ENCODE measurements at regions not wholly inside any gene's neighbourhood (a gene's known extent, or its start where the extent isn't known, plus 50 kb on each side); places are given as distances from the start of the nearest gene placed in this dataset.

DNA sequence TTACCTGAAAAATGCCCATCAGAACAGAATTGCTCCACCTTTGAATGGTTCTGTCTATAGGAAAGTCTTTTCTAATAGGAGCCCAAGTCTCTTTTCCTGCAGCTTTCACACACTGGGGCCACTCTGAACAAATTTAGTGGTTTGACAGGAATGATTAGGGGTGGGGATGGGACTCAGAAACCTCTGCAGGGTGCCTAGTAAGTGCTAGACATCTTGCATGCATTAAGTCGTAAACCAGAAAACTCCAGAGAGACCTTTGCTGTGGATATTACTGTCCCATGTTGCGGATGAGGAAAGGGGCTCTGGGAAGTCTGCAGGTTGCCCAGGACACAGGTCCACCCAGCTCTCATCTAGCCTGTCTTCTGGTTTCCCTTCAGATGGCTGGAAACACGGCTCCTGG is 189.7 kb downstream of the OPA1 start:
- Histone ChIP-seq H3K4me1 (ENCODE audit: control insufficient read depth, insufficient read depth, low read length) (peaks cover 8% of the 10 kb centered on the region), H3K4me3 (ENCODE audit: low read depth, low read length) (no peak overlapping the region), H3K9me3 (ENCODE audit: control insufficient read depth, insufficient read depth, low read depth, low read length) (no peaks in the 10 kb centered on the region), H3K27ac (ENCODE audit: extremely low read depth, low read depth, low read length) (no peak overlapping the region; the same call in 1 of the 2 replicates), H3K36me3 (ENCODE audit: control insufficient read depth in 2 of 2, insufficient read depth in 1 of 2, low read length in 2 of 2) (no peaks in the 10 kb centered on the region)
- POLR2A ChIA-PET: interaction anchor here (7.1 kb wide), 1 partner anchor 355 kb away, joined by 116 read pairs; the partner anchor contains the start of gene HES1
- no peak for TF ChIP-seq ZNF530 (tag by site-specific recombination; IDR thresholded peaks at IDR 0.05; ENCODE audit: low read depth)
- no peak for TF ChIP-seq ZNF155 (tag by site-specific recombination; IDR thresholded peaks at IDR 0.05)
- no peak for TF ChIP-seq ZNF184 (tag by site-specific recombination; IDR thresholded peaks at IDR 0.05)
- no peak for TF ChIP-seq ZNF549 (tag by site-specific recombination; IDR thresholded peaks at IDR 0.05)
- TF ChIP-seq, protein P1, sequence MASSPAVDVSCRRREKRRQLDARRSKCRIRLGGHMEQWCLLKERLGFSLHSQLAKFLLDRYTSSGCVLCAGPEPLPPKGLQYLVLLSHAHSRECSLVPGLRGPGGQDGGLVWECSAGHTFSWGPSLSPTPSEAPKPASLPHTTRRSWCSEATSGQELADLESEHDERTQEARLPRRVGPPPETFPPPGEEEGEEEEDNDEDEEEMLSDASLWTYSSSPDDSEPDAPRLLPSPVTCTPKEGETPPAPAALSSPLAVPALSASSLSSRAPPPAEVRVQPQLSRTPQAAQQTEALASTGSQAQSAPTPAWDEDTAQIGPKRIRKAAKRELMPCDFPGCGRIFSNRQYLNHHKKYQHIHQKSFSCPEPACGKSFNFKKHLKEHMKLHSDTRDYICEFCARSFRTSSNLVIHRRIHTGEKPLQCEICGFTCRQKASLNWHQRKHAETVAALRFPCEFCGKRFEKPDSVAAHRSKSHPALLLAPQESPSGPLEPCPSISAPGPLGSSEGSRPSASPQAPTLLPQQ (tag by site-specific recombination; IDR thresholded peaks at IDR 0.05): no peak
- no peak for TF ChIP-seq ZNF785 (tag by site-specific recombination; IDR thresholded peaks at IDR 0.05)
- TF ChIP-seq, protein P2, sequence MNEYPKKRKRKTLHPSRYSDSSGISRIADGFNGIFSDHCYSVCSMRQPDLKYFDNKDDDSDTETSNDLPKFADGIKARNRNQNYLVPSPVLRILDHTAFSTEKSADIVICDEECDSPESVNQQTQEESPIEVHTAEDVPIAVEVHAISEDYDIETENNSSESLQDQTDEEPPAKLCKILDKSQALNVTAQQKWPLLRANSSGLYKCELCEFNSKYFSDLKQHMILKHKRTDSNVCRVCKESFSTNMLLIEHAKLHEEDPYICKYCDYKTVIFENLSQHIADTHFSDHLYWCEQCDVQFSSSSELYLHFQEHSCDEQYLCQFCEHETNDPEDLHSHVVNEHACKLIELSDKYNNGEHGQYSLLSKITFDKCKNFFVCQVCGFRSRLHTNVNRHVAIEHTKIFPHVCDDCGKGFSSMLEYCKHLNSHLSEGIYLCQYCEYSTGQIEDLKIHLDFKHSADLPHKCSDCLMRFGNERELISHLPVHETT (tag by site-specific recombination; IDR thresholded peaks at IDR 0.05): no peak
- TF ChIP-seq ZNF169 (tag by site-specific recombination; IDR thresholded peaks at IDR 0.05): no peak
- no peak for TF ChIP-seq MYNN (tag by site-specific recombination; IDR thresholded peaks at IDR 0.05; ENCODE audit: borderline replicate concordance)
- TF ChIP-seq ZNF354C (tag by site-specific recombination; IDR thresholded peaks at IDR 0.05; ENCODE audit: borderline replicate concordance, low read depth): no peak
- no peak for TF ChIP-seq ZNF174 (tag by site-specific recombination; IDR thresholded peaks at IDR 0.05)
- TF ChIP-seq BCL11B (tag by site-specific recombination; IDR thresholded peaks at IDR 0.05; ENCODE audit: low read depth): no peak
- TF ChIP-seq SALL2 (tag by site-specific recombination; IDR thresholded peaks at IDR 0.05; ENCODE audit: borderline replicate concordance): no peak
- TF ChIP-seq, protein P3, sequence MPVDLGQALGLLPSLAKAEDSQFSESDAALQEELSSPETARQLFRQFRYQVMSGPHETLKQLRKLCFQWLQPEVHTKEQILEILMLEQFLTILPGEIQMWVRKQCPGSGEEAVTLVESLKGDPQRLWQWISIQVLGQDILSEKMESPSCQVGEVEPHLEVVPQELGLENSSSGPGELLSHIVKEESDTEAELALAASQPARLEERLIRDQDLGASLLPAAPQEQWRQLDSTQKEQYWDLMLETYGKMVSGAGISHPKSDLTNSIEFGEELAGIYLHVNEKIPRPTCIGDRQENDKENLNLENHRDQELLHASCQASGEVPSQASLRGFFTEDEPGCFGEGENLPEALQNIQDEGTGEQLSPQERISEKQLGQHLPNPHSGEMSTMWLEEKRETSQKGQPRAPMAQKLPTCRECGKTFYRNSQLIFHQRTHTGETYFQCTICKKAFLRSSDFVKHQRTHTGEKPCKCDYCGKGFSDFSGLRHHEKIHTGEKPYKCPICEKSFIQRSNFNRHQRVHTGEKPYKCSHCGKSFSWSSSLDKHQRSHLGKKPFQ (tag by site-specific recombination; IDR thresholded peaks at IDR 0.05): no peak
- CTCF ChIA-PET: interaction anchor here (0.6 to 4.1 kb wide), 2 partner anchors 70 to 533 kb away, joined by 3 to 13 read pairs; no protein-coding TSS in a partner anchor

DNA sequence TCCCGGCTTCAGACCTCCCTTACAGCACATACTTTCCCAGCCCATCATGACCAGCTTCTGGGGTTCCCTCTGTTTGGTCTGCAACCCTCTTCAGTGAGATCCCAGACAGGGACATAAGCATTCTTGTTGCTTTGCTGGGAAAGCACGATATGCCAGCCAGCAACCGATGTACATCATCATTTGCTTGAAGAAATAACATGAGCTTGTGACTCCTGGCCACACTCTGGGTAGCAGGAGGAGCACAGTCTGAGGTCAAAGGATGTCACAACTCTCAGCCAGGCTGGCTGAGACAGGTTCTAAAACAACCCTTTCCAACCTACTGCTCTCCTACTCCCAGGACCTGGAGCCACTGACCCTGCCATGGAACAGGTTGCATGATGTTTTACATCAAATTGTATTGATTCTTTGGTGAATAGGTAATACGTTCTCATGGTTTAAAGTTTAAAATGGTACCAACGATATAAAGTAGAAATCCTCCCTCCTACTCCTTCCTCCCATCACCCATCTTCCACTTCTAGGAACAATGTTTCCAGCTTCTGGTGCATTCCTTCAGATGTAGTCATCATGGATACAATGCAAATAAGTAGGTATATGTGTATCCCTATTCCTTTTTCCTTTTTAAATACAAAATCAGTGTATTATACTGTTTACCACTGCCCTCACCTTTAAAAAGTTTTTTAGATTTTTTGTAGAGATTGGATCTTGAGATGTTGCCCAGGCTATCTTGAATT is 190.3 kb downstream of the OPA1 start:
- POLR2A ChIA-PET: interaction anchor here (7.1 kb wide), 1 partner anchor 355 kb away, joined by 116 read pairs; the partner anchor contains the start of gene HES1
- no peaks in the 10 kb centered on the region for H3K9me3 ChIP-seq (ENCODE audit: control insufficient read depth, insufficient read depth, low read depth, low read length)
- TF ChIP-seq ZNF184 (tag by site-specific recombination; IDR thresholded peaks at IDR 0.05): no peak
- no peak for TF ChIP-seq HOXD13 (CRISPR knock-in tag; IDR thresholded peaks at IDR 0.05; ENCODE audit: borderline replicate concordance)
- no peak for TF ChIP-seq EGR2 (tag by site-specific recombination; IDR thresholded peaks at IDR 0.05; ENCODE audit: low read depth)
- no peak for TF ChIP-seq ZNF701 (tag by site-specific recombination; IDR thresholded peaks at IDR 0.05)
- no peak for TF ChIP-seq ZNF654 (tag by site-specific recombination; IDR thresholded peaks at IDR 0.05; ENCODE audit: low read depth)
- no peak for TF ChIP-seq ZNF16 (tag by site-specific recombination; IDR thresholded peaks at IDR 0.05; ENCODE audit: low read depth)
- TF ChIP-seq ZNF121 (tag by site-specific recombination; IDR thresholded peaks at IDR 0.05): no peak
- TF ChIP-seq ZNF138 (tag by site-specific recombination; IDR thresholded peaks at IDR 0.05; ENCODE audit: borderline replicate concordance): no peak
- TF ChIP-seq, protein P4, sequence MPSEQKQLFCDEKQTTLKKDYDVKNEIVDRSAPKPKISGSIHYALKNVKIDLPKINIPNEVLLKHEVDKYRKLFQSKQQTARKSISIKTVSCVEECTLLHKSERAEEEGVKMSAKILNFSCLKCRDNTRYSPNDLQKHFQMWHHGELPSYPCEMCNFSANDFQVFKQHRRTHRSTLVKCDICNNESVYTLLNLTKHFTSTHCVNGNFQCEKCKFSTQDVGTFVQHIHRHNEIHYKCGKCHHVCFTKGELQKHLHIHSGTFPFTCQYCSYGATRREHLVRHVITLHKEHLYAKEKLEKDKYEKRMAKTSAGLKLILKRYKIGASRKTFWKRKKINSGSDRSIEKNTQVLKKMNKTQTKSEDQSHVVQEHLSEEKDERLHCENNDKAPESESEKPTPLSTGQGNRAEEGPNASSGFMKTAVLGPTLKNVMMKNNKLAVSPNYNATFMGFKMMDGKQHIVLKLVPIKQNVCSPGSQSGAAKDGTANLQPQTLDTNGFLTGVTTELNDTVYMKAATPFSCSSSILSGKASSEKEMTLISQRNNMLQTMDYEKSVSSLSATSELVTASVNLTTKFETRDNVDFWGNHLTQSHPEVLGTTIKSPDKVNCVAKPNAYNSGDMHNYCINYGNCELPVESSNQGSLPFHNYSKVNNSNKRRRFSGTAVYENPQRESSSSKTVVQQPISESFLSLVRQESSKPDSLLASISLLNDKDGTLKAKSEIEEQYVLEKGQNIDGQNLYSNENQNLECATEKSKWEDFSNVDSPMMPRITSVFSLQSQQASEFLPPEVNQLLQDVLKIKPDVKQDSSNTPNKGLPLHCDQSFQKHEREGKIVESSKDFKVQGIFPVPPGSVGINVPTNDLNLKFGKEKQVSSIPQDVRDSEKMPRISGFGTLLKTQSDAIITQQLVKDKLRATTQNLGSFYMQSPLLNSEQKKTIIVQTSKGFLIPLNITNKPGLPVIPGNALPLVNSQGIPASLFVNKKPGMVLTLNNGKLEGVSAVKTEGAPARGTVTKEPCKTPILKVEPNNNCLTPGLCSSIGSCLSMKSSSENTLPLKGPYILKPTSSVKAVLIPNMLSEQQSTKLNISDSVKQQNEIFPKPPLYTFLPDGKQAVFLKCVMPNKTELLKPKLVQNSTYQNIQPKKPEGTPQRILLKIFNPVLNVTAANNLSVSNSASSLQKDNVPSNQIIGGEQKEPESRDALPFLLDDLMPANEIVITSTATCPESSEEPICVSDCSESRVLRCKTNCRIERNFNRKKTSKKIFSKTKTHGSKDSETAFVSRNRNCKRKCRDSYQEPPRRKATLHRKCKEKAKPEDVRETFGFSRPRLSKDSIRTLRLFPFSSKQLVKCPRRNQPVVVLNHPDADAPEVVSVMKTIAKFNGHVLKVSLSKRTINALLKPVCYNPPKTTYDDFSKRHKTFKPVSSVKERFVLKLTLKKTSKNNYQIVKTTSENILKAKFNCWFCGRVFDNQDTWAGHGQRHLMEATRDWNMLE (tag by site-specific recombination; conservative IDR thresholded peaks at IDR 0.05; ENCODE audit: low read depth): no peak
- TF ChIP-seq ZNF600 (tag by site-specific recombination; IDR thresholded peaks at IDR 0.05): no peak
- no peaks in the 10 kb centered on the region for H3K36me3 ChIP-seq (ENCODE audit: control insufficient read depth in 2 of 2, insufficient read depth in 1 of 2, low read length in 2 of 2)
- H3K4me3 ChIP-seq (ENCODE audit: low read depth, low read length): no peak overlapping the region
- no peak overlapping the region; the same call in 1 of the 2 replicates for H3K27ac ChIP-seq (ENCODE audit: extremely low read depth, low read depth, low read length)
- H3K4me1 ChIP-seq (ENCODE audit: control insufficient read depth, insufficient read depth, low read length): peaks cover 8% of the 10 kb centered on the region
- CTCF ChIA-PET: interaction anchor here (0.6 to 4.1 kb wide), 2 partner anchors 71 to 533 kb away, joined by 3 to 13 read pairs; no protein-coding TSS in a partner anchor

Data from HEK293 (cell line).